Thoracic aorta (tissue), 2 donors: ENCODE measurements at regions not wholly inside any gene's neighbourhood (a gene's known extent, or its start where the extent isn't known, plus 50 kb on each side); places are given as distances from the start of the nearest gene placed in this dataset.

Experiments used
- ATAC-seq: fragments of 150-250 bp; one replicate; pipeline ENCODE4 v1.8.0; 2017; ENCODE audit warnings: low read depth; ENCODE audit not compliant: insufficient number of reproducible peaks, low FRiP score
- DNase-seq: peaks from one replicate; pipeline ENCODE4 v3.0.0-alpha.2; 2020; ENCODE audit warnings: low spot score
- H3K27ac ChIP-seq, 2 donors: fragments of 200-600 bp; sonication (generic); 1 replicate in 1 of 2; 2 replicates in 1 of 2; pipeline ENCODE4 v1.5.1; 2016; ENCODE audit warnings: mild to moderate bottlenecking in 2 of 2, moderate library complexity in 2 of 2
- H3K27me3 ChIP-seq: fragments of 200-600 bp; sonication (generic); replicated peaks from 2 replicates; pipeline ENCODE4 v1.6.0; 2016; ENCODE audit warnings: mild to moderate bottlenecking; ENCODE audit not compliant: insufficient read depth
- H3K36me3 ChIP-seq: fragments of 200-600 bp; sonication (generic); one replicate; pipeline ENCODE4 v1.5.1; 2016
- H3K4me1 ChIP-seq, 2 donors: fragments of 200-600 bp; sonication (generic); 1 replicate in 1 of 2; 2 replicates in 1 of 2; pipeline versions ENCODE4 v1.5.1 to v1.6.0; 2016; ENCODE audit warnings: low read depth in 2 of 2, mild to moderate bottlenecking in 1 of 2; ENCODE audit not compliant: control insufficient read depth in 1 of 2
- H3K4me3 ChIP-seq: fragments of 200-600 bp; sonication (generic); 2 replicates; pipeline ENCODE4 v1.5.1; 2016; ENCODE audit warnings: mild to moderate bottlenecking
- H3K9me3 ChIP-seq: fragments of 200-600 bp; sonication (generic); 2 replicates; pipeline ENCODE4 v1.5.1; 2016
- TF ChIP-seq, protein P1 (sequence below): fragments of 200-600 bp; sonication (generic); IDR thresholded peaks from one replicate; pipeline ENCODE4 v1.5.1; 2019; ENCODE audit warnings: antibody characterized with exemption

- ATAC-seq (no peak), DNase-seq (no peak)
- H3K36me3 ChIP-seq: no peaks in the 10 kb centered on the region
- no peak overlapping the region for H3K27ac ChIP-seq
- H3K4me1 ChIP-seq: no peaks in the 10 kb centered on the region
- H3K9me3 ChIP-seq: no peaks in the 10 kb centered on the region
- TF ChIP-seq, protein P1, sequence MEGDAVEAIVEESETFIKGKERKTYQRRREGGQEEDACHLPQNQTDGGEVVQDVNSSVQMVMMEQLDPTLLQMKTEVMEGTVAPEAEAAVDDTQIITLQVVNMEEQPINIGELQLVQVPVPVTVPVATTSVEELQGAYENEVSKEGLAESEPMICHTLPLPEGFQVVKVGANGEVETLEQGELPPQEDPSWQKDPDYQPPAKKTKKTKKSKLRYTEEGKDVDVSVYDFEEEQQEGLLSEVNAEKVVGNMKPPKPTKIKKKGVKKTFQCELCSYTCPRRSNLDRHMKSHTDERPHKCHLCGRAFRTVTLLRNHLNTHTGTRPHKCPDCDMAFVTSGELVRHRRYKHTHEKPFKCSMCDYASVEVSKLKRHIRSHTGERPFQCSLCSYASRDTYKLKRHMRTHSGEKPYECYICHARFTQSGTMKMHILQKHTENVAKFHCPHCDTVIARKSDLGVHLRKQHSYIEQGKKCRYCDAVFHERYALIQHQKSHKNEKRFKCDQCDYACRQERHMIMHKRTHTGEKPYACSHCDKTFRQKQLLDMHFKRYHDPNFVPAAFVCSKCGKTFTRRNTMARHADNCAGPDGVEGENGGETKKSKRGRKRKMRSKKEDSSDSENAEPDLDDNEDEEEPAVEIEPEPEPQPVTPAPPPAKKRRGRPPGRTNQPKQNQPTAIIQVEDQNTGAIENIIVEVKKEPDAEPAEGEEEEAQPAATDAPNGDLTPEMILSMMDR: no peak
- no peaks in the 10 kb centered on the region for H3K27me3 ChIP-seq
- H3K4me3 ChIP-seq: no peak overlapping the region
Observed at GRCh38 chr4:64022560-64022959, 386.7 kb downstream of the TECRL start.

- TF ChIP-seq, protein P1: no peak
- no peaks in the 10 kb centered on the region for H3K9me3 ChIP-seq
- no peak for DNase-seq
- no peaks in the 10 kb centered on the region for H3K27me3 ChIP-seq
- H3K27ac ChIP-seq: no peak overlapping the region
- no peaks in the 10 kb centered on the region for H3K4me1 ChIP-seq
- no peak overlapping the region for H3K4me3 ChIP-seq
- H3K36me3 ChIP-seq: no peaks in the 10 kb centered on the region
- no peak for ATAC-seq
Observed at GRCh38 chr4:64016893-64017292, 392.4 kb downstream of the TECRL start.

DNA sequence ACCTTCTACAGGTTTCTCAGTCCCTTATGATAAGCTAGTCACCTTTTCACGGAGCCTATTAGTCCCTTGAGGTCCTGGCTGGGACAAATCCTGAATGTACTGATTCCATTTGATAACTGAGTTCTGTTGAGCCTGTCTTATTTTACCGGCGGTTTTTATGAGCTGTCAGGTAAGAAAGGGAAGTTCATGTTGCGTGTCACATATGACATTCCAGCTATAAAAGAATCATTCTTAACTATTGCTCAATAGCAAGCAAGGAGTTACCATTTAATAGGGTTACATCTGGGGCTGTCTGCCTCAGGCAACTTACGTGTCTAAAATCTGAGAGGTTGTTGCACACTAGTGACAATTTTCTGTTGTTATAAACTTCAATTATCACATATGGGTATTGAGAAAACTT is 394.6 kb downstream of the TECRL start:
- ATAC-seq (no peak), DNase-seq (no peak)
- H3K4me1 ChIP-seq: no peaks in the 10 kb centered on the region

GRCh38 chr4:64001229-64001898 is 407.9 kb downstream of the TECRL start:
- TF ChIP-seq, protein P1: no peak
- no peak overlapping the region for H3K27ac ChIP-seq
- no peak for DNase-seq
- H3K4me1 ChIP-seq: no peaks in the 10 kb centered on the region
- no peaks in the 10 kb centered on the region for H3K36me3 ChIP-seq
- H3K4me3 ChIP-seq: no peak overlapping the region
- H3K9me3 ChIP-seq: no peaks in the 10 kb centered on the region
- H3K27me3 ChIP-seq: no peaks in the 10 kb centered on the region
- no peak for ATAC-seq

More for the DNA sequence above, 394.6 kb downstream of the TECRL start:
- TF ChIP-seq, protein P1: no peak
- Histone ChIP-seq H3K9me3 (no peaks in the 10 kb centered on the region), H3K27me3 (no peaks in the 10 kb centered on the region), H3K27ac (no peak overlapping the region), H3K36me3 (no peaks in the 10 kb centered on the region), H3K4me3 (no peak overlapping the region)

- no peak for DNase-seq
- Histone ChIP-seq H3K4me3 (no peak overlapping the region), H3K9me3 (no peaks in the 10 kb centered on the region), H3K27me3 (no peaks in the 10 kb centered on the region), H3K4me1 (no peaks in the 10 kb centered on the region), H3K27ac (no peak overlapping the region), H3K36me3 (no peaks in the 10 kb centered on the region)
- ATAC-seq: no peak
- TF ChIP-seq, protein P1: no peak
Observed at GRCh38 chr4:64000241-64000640, 409.0 kb downstream of the TECRL start.
